Cardiac septum (tissue), 1 donor: ENCODE measurements at regions not wholly inside any gene's neighbourhood (a gene's known extent, or its start where the extent isn't known, plus 50 kb on each side); places are given as distances from the start of the nearest gene placed in this dataset.

Experiments used
- DNase-seq: peaks from one replicate; pipeline ENCODE4 v3.0.0-alpha.2; 2020; ENCODE audit warnings: low spot score
- intact Hi-C: fragments of 100-400 bp; cut with DNase I; formaldehyde crosslinking; loops from one replicate; pipeline ENCODE4 v1.14.0; 2022
- donor health status: DM: no; HTN: no; CAD: no.

GRCh38 chr6:169986848-169987498 lies 235.6 kb downstream of the ERMARD start:
- peak; percentile 71 for DNase-seq
- intact Hi-C loops, result no loop called here

DNA sequence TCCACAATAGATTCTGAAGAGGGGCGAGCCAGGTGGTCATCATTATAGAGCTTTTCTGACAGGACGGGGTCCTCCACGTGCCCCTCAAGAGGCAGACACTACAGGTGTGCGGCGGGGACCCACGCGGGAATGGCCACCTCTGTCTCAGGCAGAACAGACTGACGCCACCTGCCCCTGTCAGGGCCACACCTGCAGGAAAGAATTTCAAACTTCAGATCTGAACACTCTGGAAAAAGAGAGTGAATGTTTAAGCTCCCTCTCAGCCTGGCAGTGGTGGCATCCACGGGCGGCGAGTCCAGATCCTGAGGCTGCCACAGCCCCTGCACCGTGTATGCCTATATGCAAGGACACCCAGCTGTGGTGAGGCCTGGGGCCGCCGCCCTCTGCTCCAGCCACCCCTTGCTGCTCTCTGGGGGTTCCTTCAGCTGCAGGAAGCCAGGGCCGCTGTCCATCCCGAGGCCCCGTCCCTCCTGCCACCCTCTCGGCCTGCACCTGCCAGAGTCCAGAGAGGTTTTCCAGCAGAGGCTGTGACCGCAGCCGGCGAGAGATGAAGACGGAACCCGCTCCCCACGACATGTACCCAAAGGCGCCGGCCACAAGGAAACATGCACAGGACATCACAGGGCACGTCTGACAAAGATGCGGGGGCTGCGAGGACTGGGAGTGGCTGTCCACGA lies 234.9 kb downstream of the ERMARD start:
- intact Hi-C loops, result no loop called here
- peak; percentile 63 for DNase-seq

DNA sequence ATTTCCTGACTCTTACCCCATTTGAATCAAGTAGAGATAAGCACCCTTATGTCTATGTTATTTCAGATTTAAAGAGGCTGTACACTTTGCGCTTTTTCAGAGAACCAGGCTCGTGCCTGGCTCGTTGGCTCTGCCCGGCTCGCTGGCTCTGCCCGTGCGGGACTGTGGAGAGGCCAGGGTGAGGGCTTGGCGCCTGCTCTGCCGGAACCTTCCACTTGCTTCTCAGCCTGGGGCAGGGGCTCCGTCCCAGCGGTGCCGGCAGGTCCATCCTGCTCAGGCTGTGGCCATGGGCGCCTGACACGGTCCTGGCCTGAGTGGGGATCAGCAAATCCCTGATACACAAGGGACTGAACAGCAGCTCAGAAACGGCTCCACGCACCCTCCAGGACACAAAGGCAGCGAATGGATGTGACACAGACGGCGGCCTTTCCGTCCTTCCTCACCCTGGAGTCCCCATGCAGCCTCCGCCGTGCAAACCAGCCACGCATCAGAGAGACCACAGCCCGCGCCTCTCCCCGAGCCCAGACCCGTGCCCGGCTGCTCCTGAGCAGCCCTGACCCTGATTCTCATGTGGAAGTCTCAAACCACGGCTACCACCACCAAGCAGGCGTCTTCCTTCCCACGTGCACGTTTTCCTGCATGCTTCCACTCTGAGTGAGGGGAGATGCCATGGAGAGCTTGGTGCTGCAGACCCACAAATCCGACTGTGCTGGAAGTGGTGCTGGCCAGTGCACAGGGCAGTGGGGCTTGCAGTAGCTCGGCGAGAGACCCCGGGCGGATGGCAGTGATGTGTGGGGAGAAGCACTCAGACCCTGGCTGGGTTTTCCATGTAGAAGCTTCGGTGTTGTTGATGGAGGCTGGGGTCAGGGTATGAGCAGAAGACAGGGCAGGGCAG lies 233.9 kb downstream of the ERMARD start:
- peak; percentile 50 for DNase-seq

DNA sequence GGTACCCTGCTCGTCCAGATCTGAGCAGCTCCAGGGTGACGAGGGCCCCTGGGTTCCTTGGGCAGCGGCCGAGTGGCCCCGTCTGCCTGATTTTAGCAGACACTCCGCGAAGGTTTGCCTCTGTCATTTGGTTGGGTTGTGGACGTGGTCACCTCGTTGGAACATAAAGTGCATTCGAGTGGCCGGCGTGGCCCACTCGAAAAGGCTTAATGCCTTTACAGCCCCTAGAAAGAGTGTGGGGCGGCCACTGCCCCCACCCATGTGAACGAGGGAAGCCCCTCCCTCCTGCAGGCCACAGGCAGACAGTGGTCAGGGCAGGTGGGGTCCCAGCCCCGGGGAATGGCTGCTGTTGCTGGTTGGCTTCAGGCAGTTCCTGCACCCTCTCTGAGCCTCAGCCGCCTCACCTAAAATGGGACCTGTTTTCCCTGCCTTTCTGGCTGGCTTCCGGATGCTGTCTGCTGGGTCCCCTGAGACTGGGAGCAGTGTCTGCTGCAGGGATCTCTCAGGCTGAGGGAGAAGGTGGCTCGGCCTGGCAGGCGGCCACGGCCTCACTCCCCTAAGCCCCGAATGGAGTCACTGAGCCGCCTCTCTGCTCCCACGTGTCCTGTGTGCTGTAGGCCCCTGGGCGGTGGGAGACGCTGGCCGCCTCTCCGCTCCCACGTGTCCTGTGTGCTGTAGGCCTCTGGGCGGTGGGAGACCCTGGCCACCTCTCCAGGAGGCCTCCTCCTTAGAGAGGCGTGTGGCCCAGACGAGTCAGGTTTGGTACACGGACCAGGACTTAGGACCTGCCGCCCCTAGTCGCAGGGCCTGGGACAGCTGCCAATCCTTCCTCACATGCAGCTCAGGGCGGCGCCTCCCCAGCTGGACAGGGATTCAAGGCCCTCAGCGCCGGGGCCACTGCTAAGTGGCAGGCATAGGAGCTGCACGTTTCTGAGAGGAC lies 233.0 kb downstream of the ERMARD start:
- peak; percentile 76 for DNase-seq
- intact Hi-C loops, result no loop called here

More for the DNA sequence above, 233.9 kb downstream of the ERMARD start:
- intact Hi-C loops, result no loop called here

- DNase-seq, result peak; percentile 71
- intact Hi-C loops, result no loop called here
These were observed 232.2 kb downstream of the ERMARD start for GRCh38 chr6:169983651-169984050.

DNA sequence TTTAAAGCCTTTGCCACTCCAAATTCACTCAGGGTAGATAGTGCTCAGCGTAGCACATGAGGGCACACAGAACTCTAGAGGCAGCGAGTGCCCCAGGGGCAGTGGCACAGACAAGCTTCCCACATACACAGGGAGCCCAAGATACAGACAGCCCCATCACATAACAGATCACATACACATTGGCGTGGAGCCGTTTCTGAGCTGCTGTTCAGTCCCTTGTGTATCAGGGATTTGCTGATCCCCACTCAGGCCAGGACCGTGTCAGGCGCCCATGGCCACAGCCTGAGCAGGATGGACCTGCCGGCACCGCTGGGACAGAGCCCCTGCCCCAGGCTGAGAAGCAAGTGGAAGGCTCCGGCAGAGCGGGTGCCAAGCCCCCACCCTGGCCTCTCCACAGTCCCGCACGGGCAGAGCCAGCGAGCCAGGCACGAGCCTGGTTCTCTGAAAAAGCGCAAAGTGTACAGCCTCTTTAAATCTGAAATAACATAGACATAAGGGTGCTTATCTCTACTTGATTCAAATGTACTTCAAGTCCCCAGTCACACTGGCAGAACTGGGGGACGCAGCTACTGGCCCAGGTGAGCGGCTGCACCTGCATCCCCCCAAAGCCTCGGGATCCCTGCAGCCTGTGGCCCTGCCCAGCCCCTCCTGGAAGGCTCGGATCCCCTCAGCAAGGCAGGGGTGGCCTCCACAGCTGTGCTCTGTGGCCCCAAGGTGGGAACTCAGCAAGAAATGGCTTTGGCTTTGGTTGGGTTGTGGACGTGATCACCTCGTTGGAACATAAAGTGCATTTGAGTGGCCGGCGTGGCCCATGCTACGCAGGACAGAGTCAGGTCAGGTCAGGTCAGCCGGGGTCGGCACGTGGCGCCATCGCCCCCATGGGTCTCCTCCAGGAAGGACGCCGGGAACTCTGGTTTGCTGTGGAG lies 231.3 kb downstream of the ERMARD start:
- intact Hi-C loops, result no loop called here
- DNase-seq, result peak; percentile 63

DNA sequence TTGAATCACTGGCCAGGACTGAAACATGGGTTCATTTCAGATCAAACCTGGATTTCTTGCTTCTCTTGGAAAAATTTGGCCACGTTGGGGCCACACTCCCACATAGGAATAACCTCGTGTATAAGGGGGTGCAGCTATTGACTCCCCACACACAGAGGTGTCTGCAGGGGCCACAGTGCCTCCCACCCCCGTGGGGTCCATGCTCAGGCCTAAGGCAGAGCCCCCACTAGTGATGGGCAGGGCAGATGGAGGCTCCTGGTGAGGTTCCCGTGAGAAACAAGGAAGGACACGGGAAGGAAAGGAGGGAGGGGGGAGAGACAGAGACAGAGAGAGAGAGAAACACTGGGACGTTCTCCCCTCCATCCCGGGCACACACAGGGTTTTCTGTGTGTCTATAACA lies 230.5 kb downstream of the ERMARD start:
- peak; percentile 12 for DNase-seq

DNA sequence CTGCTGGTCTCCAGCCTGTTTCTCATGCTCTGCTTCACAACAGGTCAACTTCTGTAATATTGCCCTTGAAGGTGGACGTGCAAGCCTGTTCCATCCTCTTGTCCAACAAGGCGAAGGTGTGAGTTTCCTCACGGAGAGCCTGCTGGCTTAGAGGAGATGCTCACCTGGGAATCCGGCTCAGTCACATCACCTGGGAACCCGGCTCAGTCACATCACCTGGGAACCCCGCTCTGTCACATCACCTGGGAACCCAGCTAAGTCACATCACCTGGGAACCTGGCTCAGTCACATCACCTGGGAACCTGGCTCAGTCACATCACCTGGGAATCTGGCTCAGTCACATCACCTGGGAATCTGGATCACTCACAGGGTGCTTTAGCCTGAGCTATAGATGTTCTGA lies 230.1 kb downstream of the ERMARD start:
- DNase-seq, result peak; percentile 55
- intact Hi-C loops, result no loop called here

More for the DNA sequence above, 230.5 kb downstream of the ERMARD start:
- intact Hi-C loops, result no loop called here

- peak; percentile 49 for DNase-seq
- intact Hi-C loops, result no loop called here
These were observed 229.5 kb downstream of the ERMARD start for GRCh38 chr6:169980826-169981450.

DNA sequence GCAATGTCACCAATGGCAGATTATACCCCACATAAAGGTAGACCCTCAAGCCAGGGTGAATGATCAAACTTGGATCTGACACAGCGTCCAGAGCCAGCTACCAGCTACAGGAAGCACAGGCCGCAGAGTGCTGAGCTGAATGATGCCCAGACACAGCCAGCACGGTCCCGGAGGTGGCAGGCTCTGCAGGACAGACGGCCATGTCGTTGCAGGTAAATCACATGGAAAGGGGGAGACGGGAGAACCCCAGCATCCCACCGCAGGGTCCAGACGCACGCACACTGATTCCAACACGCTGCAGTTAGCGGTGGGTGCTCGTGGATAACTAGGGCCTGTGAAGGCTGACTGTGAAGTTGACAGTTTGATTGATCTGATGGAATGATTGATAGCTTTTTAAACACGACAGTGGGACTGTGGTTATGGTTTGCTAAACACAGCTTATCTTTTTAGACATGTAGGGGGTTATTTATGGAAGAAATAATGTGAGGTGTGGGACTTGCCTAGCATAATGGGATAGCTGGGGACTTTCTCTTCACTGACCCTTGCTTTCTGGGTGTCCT lies 228.5 kb downstream of the ERMARD start:
- intact Hi-C loops, result no loop called here

GRCh38 chr6:169978615-169979161 lies 227.3 kb downstream of the ERMARD start:
- intact Hi-C loops, result no loop called here
- DNase-seq, result peak; percentile 58

More for the DNA sequence above, 228.5 kb downstream of the ERMARD start:
- DNase-seq, result peak; percentile 65

DNA sequence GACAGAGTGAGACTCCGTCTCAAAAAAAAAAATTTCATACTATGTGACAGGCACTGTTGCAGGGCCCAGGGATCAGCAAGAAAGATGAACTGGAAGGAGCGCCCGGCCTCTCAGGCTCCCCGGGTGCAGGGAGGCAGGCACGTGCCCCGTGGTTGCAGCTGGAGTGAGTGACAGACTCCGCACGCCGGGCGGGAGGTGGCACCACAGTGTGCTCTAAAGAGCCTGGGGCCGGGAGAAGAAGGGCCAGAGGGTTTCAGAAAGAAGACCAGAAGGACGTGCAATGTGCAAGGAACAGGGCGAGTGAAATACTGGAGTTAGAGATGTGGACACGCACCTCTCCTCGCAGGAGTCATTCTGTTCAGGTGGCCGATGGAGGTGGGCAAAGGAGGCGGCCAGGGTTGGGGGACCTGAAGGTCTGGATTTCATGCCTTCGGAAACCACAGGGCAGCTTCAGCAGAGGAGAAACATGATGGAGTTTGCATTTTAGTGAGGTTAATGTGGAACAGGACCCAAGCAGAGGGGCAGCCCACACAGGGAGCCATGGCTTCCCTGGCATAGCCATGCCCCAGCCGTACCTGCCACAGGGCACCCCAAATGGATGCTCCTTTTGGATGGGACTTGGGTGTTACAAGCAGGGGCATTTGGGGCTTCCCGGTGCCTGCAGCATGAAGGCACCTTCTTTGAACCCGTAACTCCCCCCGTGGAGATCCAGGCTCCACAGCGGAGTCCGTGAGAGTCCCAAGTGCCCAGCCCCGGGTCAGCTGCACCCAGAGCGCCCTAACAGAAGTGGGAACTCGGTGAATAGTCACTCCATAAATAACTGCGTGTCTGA lies 226.2 kb downstream of the ERMARD start:
- DNase-seq, result peak; percentile 69
- intact Hi-C loops, result no loop called here

- intact Hi-C loops, result no loop called here
- peak; percentile 73 for DNase-seq
These were observed 225.1 kb downstream of the ERMARD start for GRCh38 chr6:169976301-169977081.

- intact Hi-C loops, result no loop called here
- DNase-seq, result peak; percentile 15
These were observed 224.3 kb downstream of the ERMARD start for GRCh38 chr6:169975701-169976100.

- intact Hi-C loops, result no loop called here
- DNase-seq, result peak; percentile 15
These were observed 223.9 kb downstream of the ERMARD start for GRCh38 chr6:169975286-169975685.

GRCh38 chr6:169974663-169975062 lies 223.2 kb downstream of the ERMARD start:
- intact Hi-C loops, result no loop called here
- peak; percentile 43 for DNase-seq
